EL (cell line): ENCODE measurements at regions not wholly inside any gene's neighbourhood (a gene's known extent, or its start where the extent isn't known, plus 50 kb on each side); places are given as distances from the start of the nearest gene placed in this dataset.

Source experiments
- DNase-seq: peaks from one replicate; pipeline ENCODE4 v3.0.0-alpha.2; 2016

- no peak for DNase-seq
These were observed 118.1 kb downstream of the MAT2B start for GRCh38 chr5:163623524-163623923.

- no peak for DNase-seq
These were observed 118.6 kb downstream of the MAT2B start for GRCh38 chr5:163623986-163624385.

- DNase-seq = no peak
These were observed 119.0 kb downstream of the MAT2B start for GRCh38 chr5:163624431-163624830.

- no peak for DNase-seq
These were observed 121.5 kb downstream of the MAT2B start for GRCh38 chr5:163626904-163627434.

GRCh38 chr5:163631856-163632255, 126.4 kb downstream of the MAT2B start:
- no peak for DNase-seq

GRCh38 chr5:163633926-163634460, 128.6 kb downstream of the MAT2B start:
- DNase-seq = no peak

- no peak for DNase-seq
These were observed 130.2 kb downstream of the MAT2B start for GRCh38 chr5:163635631-163636030.

- DNase-seq = no peak
These were observed 137.5 kb downstream of the MAT2B start for GRCh38 chr5:163642904-163643303.

GRCh38 chr5:163645421-163646416, 140.3 kb downstream of the MAT2B start:
- no peak for DNase-seq

GRCh38 chr5:163649514-163649913, 144.1 kb downstream of the MAT2B start:
- peak; percentile 33 for DNase-seq

- no peak for DNase-seq
These were observed 148.1 kb downstream of the MAT2B start for GRCh38 chr5:163653526-163653925.

- no peak for DNase-seq
These were observed 153.5 kb downstream of the MAT2B start for GRCh38 chr5:163658702-163659567.

GRCh38 chr5:163659568-163659902, 154.1 kb downstream of the MAT2B start:
- DNase-seq = no peak

GRCh38 chr5:163660486-163660885, 155.1 kb downstream of the MAT2B start:
- no peak for DNase-seq

- no peak for DNase-seq
These were observed 155.9 kb downstream of the MAT2B start for GRCh38 chr5:163661360-163661759.

- DNase-seq = no peak
These were observed 164.6 kb downstream of the MAT2B start for GRCh38 chr5:163670036-163670435.

- no peak for DNase-seq
These were observed 171.7 kb downstream of the MAT2B start for GRCh38 chr5:163677092-163677491.

- DNase-seq = no peak
These were observed 176.8 kb downstream of the MAT2B start for GRCh38 chr5:163682234-163682633.

GRCh38 chr5:163687414-163687813, 182.0 kb downstream of the MAT2B start:
- no peak for DNase-seq

GRCh38 chr5:163692091-163692490, 186.7 kb downstream of the MAT2B start:
- no peak for DNase-seq

- peak; percentile 78 for DNase-seq
These were observed 190.6 kb downstream of the MAT2B start for GRCh38 chr5:163695830-163696578.

GRCh38 chr5:163696579-163696887, 191.1 kb downstream of the MAT2B start:
- DNase-seq = no peak
